Skeletal muscle tissue (tissue), 3 donors: ENCODE measurements at regions not wholly inside any gene's neighbourhood (a gene's known extent, or its start where the extent isn't known, plus 50 kb on each side); places are given as distances from the start of the nearest gene placed in this dataset.

Experiments used
- H3K27ac ChIP-seq: one replicate; pipeline ENCODE4 v1.7.0; 2013; ENCODE audit warnings: mild to moderate bottlenecking, low read depth, low read length, inconsistent platforms
- H3K27me3 ChIP-seq, 3 donors: one replicate each; pipeline ENCODE4 v1.7.0; 2013; ENCODE audit warnings: low read length in 3 of 3; ENCODE audit not compliant: control insufficient read depth in 3 of 3, insufficient read depth in 3 of 3
- H3K36me3 ChIP-seq, 3 donors: one replicate each; pipeline ENCODE4 v1.7.0; 2013; ENCODE audit warnings: low read length in 3 of 3; ENCODE audit not compliant: control insufficient read depth in 3 of 3, insufficient read depth in 3 of 3
- H3K4me1 ChIP-seq, 3 donors: one replicate each; pipeline ENCODE4 v1.7.0; 2013; ENCODE audit warnings: low read length in 3 of 3, mild to moderate bottlenecking in 3 of 3; ENCODE audit not compliant: control insufficient read depth in 3 of 3, insufficient read depth in 3 of 3
- H3K4me3 ChIP-seq, 3 donors: one replicate each; pipeline ENCODE4 v1.7.0; 2013; ENCODE audit warnings: low read length in 3 of 3
- H3K9ac ChIP-seq, 3 donors: one replicate each; pipeline ENCODE4 v1.7.0; 2013; ENCODE audit warnings: low read length in 3 of 3, mild to moderate bottlenecking in 3 of 3, moderate library complexity in 2 of 3, low read depth in 1 of 3
- H3K9me3 ChIP-seq, 3 donors: one replicate each; pipeline ENCODE4 v1.7.0; 2013; ENCODE audit warnings: low read length in 3 of 3; ENCODE audit not compliant: control insufficient read depth in 3 of 3
- donor health status: Osteomylitis.

DNA sequence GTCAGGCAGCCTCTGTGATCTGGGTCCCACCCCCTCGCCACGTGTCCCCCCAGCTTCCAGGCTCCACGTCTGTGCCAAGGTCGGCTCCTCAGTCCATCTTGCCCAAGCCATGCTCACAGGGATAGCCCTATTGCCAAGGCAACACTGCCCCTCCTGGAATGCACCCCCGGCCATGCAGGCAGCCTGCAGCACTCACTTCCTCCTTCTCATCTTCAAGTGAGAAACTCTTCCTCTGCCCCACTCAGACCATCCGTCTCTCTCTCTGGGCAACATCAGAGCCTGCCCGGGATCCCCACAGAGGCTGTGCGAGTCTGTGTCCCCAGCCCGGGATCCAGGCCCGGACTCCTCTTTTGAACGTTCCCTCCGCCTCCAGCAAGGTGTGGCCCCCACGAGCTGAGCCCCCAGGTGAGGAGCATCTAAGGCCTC lies 852.3 kb downstream of the BRD1 start:
- H3K27me3 ChIP-seq = peaks cover 2 to 17% (median 7%) of the 10 kb centered on the region in 3 donors

DNA sequence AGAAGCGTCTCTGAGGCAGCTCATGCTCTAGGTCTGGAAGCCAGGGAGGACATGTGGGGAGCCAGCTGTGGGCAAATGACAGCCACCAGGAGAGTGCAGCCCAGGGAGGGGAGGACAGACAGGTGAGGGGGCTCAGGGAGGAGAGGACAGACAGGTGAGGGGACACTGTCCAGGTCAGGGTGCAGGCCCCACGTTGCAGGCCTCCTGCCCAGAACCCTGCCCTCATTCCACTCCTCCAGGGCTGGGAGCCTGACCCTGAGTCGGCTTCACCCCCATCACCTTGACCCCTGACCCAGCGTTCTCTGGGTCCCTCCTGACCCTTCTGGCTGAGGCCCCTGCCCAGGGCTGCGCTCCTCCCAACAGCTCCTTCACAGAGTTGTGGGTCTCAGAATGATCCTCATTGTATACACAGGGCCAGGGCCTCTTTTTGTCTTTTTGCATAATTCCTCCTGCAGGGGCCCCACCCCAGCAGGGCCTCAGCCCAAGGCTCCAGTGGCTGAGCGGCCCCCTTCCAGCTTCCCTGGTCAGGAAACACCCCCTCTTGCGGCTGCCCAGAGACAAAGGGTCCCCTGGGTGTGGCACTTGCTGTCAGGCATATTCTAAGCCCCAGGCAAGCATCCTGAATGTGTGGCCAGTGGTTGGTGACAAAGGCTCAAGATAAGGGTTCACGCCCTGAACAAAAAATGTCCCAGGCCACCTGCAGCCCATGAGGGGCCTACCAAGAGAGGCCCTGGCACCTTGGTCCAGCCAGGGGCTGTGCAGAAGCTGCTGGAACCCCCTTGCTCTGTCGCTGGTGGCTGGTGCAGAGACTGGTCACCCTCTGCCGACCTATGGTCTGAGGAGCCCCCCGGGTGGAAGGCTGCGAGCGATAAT lies 853.0 kb downstream of the BRD1 start:
- Histone ChIP-seq H3K4me3 (no peak overlapping the region), H3K36me3 (no peaks in the 10 kb centered on the region), H3K27ac (no peak overlapping the region), H3K27me3 (peaks cover 2 to 13% (median 12%) of the 10 kb centered on the region in 3 donors), H3K9ac (no peak overlapping the region), H3K9me3 (no peaks in the 10 kb centered on the region), H3K4me1 (no peaks in the 10 kb centered on the region)

More for the DNA sequence above, 852.3 kb downstream of the BRD1 start:
- no peak overlapping the region for H3K9ac ChIP-seq
- H3K4me1 ChIP-seq = no peaks in the 10 kb centered on the region
- no peaks in the 10 kb centered on the region for H3K36me3 ChIP-seq
- H3K4me3 ChIP-seq = no peak overlapping the region
- no peaks in the 10 kb centered on the region for H3K9me3 ChIP-seq
- H3K27ac ChIP-seq = no peak overlapping the region

DNA sequence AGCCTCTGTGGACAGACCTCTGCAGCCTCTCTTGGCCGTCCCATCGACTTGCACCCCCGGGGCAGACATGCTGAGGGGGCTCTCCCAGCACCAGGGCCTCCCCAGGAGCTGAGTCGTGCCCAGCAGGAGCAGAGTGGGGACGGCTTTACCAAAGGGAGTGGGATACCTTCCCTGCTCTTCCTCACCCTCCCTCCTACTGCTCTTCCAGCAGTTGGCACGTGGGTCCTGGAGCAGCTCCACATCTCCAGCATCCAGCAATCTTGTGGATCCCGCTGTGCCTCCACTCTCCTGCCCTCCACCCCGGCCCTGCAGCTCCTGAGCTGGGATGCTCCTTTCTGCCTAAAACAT lies 854.0 kb downstream of the BRD1 start:
- Histone ChIP-seq H3K4me3 (no peak overlapping the region), H3K27ac (no peak overlapping the region), H3K36me3 (no peaks in the 10 kb centered on the region), H3K27me3 (peaks cover 2 to 16% (median 12%) of the 10 kb centered on the region in 3 donors), H3K4me1 (no peaks in the 10 kb centered on the region), H3K9me3 (no peaks in the 10 kb centered on the region), H3K9ac (no peak overlapping the region)

DNA sequence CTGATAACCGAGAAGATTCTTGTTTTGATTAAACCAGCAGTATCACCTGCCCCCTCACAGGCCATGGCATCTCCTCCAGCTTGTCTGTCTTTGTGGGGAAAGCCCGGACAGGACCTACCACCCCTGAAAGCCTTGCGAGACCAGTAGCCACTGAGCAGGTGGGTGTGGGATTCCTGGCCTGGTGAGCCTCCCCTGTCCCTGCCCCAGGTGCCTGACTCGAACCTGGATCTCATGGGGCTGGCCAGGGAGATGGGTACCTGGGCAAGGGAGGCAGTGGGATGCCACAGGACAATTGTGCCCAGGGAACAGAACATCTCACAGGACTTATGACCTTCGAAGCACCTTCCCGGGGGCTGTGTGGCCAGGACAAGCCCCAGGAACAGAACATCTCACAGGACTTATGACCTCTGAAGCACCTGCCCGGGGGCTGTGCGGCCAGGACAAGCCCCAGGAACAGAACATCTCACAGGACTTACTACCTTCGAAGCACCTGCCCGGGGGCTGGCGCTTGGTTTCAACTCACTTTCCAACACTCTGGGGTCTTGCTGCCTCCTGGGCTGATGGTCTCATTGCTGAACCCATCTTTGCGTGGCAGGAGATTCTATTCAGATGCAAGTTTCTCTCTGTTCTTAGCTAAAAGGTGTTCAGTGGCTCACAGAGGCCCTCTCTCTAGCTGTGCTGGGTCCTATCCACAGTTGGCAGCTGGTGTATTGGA lies 854.5 kb downstream of the BRD1 start:
- Histone ChIP-seq H3K27me3 (peaks cover 2 to 19% (median 12%) of the 10 kb centered on the region in 3 donors), H3K9ac (no peak overlapping the region), H3K27ac (no peak overlapping the region), H3K4me3 (no peak overlapping the region), H3K36me3 (no peaks in the 10 kb centered on the region), H3K9me3 (no peaks in the 10 kb centered on the region), H3K4me1 (no peaks in the 10 kb centered on the region)

DNA sequence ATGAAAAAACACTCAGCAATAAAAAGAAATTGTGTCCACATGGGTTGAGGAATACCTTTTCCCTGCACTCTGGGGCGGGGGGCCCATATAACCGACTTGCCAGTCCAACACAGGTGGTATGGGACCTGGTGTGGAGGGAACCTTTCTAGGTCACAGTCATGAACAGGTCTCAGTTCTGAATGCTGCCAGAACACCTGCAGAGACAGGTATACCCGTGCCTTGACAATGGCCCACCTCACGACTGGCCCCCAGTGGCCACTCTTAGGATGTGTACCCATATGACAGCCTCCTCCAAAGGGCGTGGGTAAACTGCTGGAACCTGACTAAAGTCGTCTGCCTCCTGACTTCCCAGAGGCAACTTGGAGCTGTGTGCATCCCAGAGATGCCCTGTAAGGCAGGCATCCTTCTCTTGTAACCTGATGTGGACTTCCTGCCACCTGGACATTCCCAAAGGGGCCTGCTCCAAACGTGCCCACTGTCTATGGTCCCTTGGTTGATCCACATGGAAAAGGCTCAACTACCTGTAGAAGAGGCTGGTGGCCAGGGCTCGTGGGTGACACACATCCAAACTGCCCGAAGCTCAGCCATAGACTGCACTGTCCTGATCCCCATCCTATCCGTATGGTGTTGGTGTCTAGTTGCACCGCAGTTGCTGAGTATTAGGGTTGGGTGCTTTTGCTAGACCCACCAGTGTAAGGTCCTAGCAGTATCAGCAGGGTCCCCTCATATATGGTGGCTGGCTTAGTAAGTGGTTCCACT lies 859.3 kb downstream of the BRD1 start:
- Histone ChIP-seq H3K27ac (no peak overlapping the region), H3K4me1 (no peaks in the 10 kb centered on the region), H3K27me3 (peaks cover 0 to 10% (median 8%) of the 10 kb centered on the region in 3 donors), H3K36me3 (no peaks in the 10 kb centered on the region), H3K9me3 (peaks cover 0 to 2% (median 0%) of the 10 kb centered on the region in 3 donors), H3K4me3 (no peak overlapping the region), H3K9ac (no peak overlapping the region)

DNA sequence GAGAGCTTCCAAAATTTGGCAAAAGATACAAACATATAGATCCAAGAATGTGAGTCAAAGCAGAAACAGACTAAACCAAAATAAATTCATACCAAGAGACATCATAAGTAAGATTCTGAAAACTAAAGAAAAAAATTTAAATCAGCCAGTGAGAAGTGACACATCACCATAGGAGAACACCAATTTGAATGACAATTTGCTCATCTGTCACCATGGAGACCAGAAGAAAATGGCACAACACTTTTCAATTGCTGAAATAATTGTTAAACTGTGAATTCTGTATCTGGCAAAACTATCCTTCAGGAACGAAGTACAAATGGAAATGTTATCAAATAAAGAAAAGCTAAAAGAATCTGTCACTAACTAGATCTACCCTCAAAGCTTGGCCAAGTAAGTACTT lies 864.3 kb downstream of the BRD1 start:
- Histone ChIP-seq H3K9me3 (peaks cover 0 to 2% (median 0%) of the 10 kb centered on the region in 3 donors), H3K9ac (no peak overlapping the region), H3K27me3 (peaks cover 0 to 13% (median 9%) of the 10 kb centered on the region in 3 donors), H3K4me3 (no peak overlapping the region), H3K36me3 (no peaks in the 10 kb centered on the region), H3K4me1 (no peaks in the 10 kb centered on the region), H3K27ac (no peak overlapping the region)

DNA sequence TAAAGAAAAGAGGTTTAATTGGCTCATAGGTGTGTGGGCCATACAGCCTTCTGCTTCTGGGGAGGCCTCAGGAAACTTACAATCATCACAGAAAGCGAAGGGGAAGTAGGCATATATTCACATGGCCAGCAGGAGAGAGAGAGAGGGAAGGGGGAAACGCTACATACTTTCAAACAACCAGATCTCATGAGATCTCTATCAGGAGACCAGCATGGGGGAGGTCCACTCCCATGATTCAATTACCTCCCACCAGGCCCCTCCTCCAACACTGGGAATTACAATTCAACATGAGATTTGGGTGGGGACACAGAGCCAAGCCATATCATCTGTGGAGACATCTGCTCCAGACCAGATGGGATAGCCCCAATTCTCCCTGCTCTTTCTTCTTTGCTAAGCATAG lies 866.0 kb downstream of the BRD1 start:
- Histone ChIP-seq H3K4me3 (no peak overlapping the region), H3K27ac (no peak overlapping the region), H3K27me3 (peaks cover 4 to 13% (median 9%) of the 10 kb centered on the region in 3 donors), H3K36me3 (no peaks in the 10 kb centered on the region), H3K9me3 (peaks cover 0 to 2% (median 2%) of the 10 kb centered on the region in 3 donors), H3K4me1 (no peaks in the 10 kb centered on the region), H3K9ac (no peak overlapping the region)

DNA sequence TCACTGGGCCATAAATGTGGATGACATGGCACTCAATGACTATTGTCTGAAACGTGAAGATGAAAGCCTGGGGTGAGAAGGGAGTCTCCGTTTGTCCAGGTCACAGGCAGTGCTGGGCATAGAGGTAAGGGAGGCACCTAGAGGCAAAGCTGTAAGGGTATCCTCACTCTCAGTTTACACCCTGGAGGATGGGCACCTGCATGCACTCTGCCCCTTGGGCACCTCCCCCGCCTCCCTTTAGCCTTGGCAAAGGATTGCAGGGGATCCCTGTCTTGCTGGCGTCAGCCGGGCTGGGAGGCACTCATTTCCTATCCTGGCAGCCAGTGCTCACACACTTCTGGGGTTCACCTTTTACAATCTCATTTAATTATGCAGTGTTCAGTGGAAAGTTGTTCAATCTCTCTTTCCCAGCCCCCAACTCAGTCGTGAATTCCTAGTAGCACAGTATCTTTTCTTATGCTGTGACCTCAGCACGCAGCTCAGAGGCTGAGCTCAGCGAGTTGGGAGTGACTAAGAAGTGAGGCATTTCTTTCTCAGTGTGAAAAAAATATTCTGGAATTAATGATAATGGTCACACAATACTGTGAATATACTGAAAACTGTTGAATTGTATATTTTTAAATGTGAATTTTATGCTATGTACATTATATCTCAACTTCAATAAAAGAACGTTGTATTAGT lies 866.6 kb downstream of the BRD1 start:
- H3K36me3 ChIP-seq = no peaks in the 10 kb centered on the region
- H3K9ac ChIP-seq = no peak overlapping the region
- H3K9me3 ChIP-seq = peaks cover 0 to 2% (median 0%) of the 10 kb centered on the region in 3 donors
- peaks cover 4 to 16% (median 9%) of the 10 kb centered on the region in 3 donors for H3K27me3 ChIP-seq
- H3K4me1 ChIP-seq = no peaks in the 10 kb centered on the region
- H3K27ac ChIP-seq = no peak overlapping the region
- H3K4me3 ChIP-seq = no peak overlapping the region

DNA sequence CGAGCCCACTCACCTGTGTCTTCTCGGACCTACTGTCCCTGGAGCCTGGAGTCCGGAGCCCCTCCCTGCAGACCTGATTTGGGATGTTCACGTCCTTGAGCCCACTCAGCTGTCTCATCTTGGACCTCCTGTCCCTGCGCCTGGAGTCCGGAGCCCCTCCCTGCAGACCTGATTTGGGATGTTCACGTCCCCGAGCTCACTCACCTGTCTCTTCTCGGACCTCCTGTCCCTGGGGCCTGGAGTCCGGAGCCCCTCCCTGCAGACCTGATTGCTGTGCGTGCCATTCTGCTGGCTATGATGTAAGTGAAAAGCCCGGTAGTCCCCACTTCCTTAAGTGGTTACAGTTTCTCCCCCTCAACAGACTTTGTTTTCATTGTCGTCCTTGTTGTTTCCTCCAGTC lies 867.1 kb downstream of the BRD1 start:
- Histone ChIP-seq H3K9me3 (peaks cover 0 to 2% (median 0%) of the 10 kb centered on the region in 3 donors), H3K27me3 (peaks cover 4 to 20% (median 9%) of the 10 kb centered on the region in 3 donors), H3K27ac (no peak overlapping the region), H3K4me1 (no peaks in the 10 kb centered on the region), H3K4me3 (no peak overlapping the region), H3K36me3 (no peaks in the 10 kb centered on the region), H3K9ac (no peak overlapping the region)
